ENCODE measurements at regions not wholly inside any gene's neighbourhood (a gene's known extent, or its start where the extent isn't known, plus 50 kb on each side); places are given as distances from the start of the nearest gene placed in this dataset.

GRCh38 chr11:11125618-11126017, 227.4 kb downstream of the CSNK2A3 start:
- intact Hi-C loops (cut with micrococcal nuclease) (no loop called here), dilution Hi-C loops (cut with MboI; ENCODE audit: extremely low pct_ligation_motif_present, low sequenced_read_pairs) (no loop called here)
- Histone ChIP-seq H2AFZ (ENCODE audit: low read depth, low read length) (no peak overlapping the region), H3K9ac (replicated peaks; ENCODE audit: extremely low read depth, insufficient read depth, low read length) (no peak overlapping the region), H3K4me3 (replicated peaks in 1 of 3; ENCODE audit: insufficient read depth in 1 of 3, low read depth in 1 of 3, low read length in 3 of 3) (no peak overlapping the region), H3K79me2 (ENCODE audit: control insufficient read depth, insufficient read depth, low read length) (no peaks in the 10 kb centered on the region), H3K9me1 (replicated peaks; ENCODE audit: control insufficient read depth, extremely low read depth, insufficient read depth, low read length) (no peaks in the 10 kb centered on the region), H3K9me3 (replicated peaks; ENCODE audit: control insufficient read depth, insufficient read depth, low read length) (no peaks in the 10 kb centered on the region), H3K4me2 (ENCODE audit: insufficient read depth, low read length) (no peak overlapping the region), H4K20me1 (replicated peaks; ENCODE audit: control insufficient read depth, extremely low read depth, insufficient read depth, low read length) (no peaks in the 10 kb centered on the region), H3K36me3 (ENCODE audit: control insufficient read depth in 2 of 2, extremely low read depth in 1 of 2, insufficient read depth in 2 of 2, low read length in 2 of 2) (no peaks in the 10 kb centered on the region), H3K27ac (ENCODE audit: insufficient read depth, low read depth, low read length) (no peak overlapping the region), H3K27me3 (ENCODE audit: control insufficient read depth in 2 of 2, insufficient read depth in 2 of 2, low read length in 2 of 2) (peaks cover 4 to 11% of the 10 kb centered on the region in 2 experiments), H3K4me1 (ENCODE audit: control insufficient read depth, extremely low read depth, insufficient read depth, low read length) (no peaks in the 10 kb centered on the region)
- FAIRE-seq = no peak
- ChIA-PET POLR2A (no interaction called here), CTCF (no interaction called here)
- BruUV-seq (replicated peaks) = no TSS peak
- TF ChIP-seq JUN (IDR thresholded peaks at IDR 0.05; ENCODE audit: borderline replicate concordance, insufficient read depth, insufficient read length, low read depth) = no peak
- DNase-seq (ENCODE audit: low read depth, low spot score) = no peak

GRCh38 chr11:11122749-11123148, 230.3 kb downstream of the CSNK2A3 start:
- CTCF ChIA-PET = no interaction called here
- no peaks in the 10 kb centered on the region for H3K9me3 ChIP-seq (replicated peaks; ENCODE audit: control insufficient read depth, insufficient read depth, low read length)
- no peak overlapping the region for H3K4me3 ChIP-seq (replicated peaks in 1 of 3; ENCODE audit: insufficient read depth in 1 of 3, low read depth in 1 of 3, low read length in 3 of 3)
- intact Hi-C loops (cut with micrococcal nuclease) (no loop called here), dilution Hi-C loops (cut with MboI; ENCODE audit: extremely low pct_ligation_motif_present, low sequenced_read_pairs) (no loop called here)
- TF ChIP-seq JUN (IDR thresholded peaks at IDR 0.05; ENCODE audit: borderline replicate concordance, insufficient read depth, insufficient read length, low read depth) (no peak), POLR2A (IDR thresholded peaks at IDR 0.05; ENCODE audit: low read depth, low read length) (no peak), POLR2AphosphoS5 (IDR thresholded peaks at IDR 0.05; ENCODE audit: insufficient read depth, low read depth, low read length) (no peak), CTCF (IDR thresholded peaks at IDR 0.05; ENCODE audit: extremely low read depth in 1 of 2, insufficient read depth in 1 of 2, low read depth in 1 of 2, low read length in 2 of 2) (no peak), EZH2 (IDR thresholded peaks at IDR 0.05; ENCODE audit: borderline replicate concordance, low read depth, low read length, severe bottlenecking) (no peak), MAX (IDR thresholded peaks at IDR 0.05; ENCODE audit: insufficient read depth, insufficient read length) (no peak), GATA2 (IDR thresholded peaks at IDR 0.05; ENCODE audit: insufficient read depth, insufficient read length, low read depth, low read length) (no peak), FOS (IDR thresholded peaks at IDR 0.05; ENCODE audit: borderline replicate concordance, insufficient read depth, low read length) (no peak), MYC (IDR thresholded peaks at IDR 0.05; ENCODE audit: low read depth, low read length) (no peak)
- H3K4me2 ChIP-seq (ENCODE audit: insufficient read depth, low read length) = no peak overlapping the region
- H4K20me1 ChIP-seq (replicated peaks; ENCODE audit: control insufficient read depth, extremely low read depth, insufficient read depth, low read length) = no peaks in the 10 kb centered on the region
- no peak overlapping the region for H2AFZ ChIP-seq (ENCODE audit: low read depth, low read length)
- no peaks in the 10 kb centered on the region for H3K36me3 ChIP-seq (ENCODE audit: control insufficient read depth in 2 of 2, extremely low read depth in 1 of 2, insufficient read depth in 2 of 2, low read length in 2 of 2)
- no peak for DNase-seq (ENCODE audit: low read depth, low spot score)
- no TSS peak for BruUV-seq (replicated peaks)
- no peak for FAIRE-seq
- no peak overlapping the region for H3K27ac ChIP-seq (ENCODE audit: insufficient read depth, low read depth, low read length)
- no peaks in the 10 kb centered on the region for H3K79me2 ChIP-seq (ENCODE audit: control insufficient read depth, insufficient read depth, low read length)
- H3K9ac ChIP-seq (replicated peaks; ENCODE audit: extremely low read depth, insufficient read depth, low read length) = no peak overlapping the region
- POLR2A ChIA-PET = no interaction called here
- no peaks in the 10 kb centered on the region for H3K9me1 ChIP-seq (replicated peaks; ENCODE audit: control insufficient read depth, extremely low read depth, insufficient read depth, low read length)
- no peaks in the 10 kb centered on the region for H3K4me1 ChIP-seq (ENCODE audit: control insufficient read depth, extremely low read depth, insufficient read depth, low read length)
- peaks cover 3 to 10% of the 10 kb centered on the region in 2 experiments for H3K27me3 ChIP-seq (ENCODE audit: control insufficient read depth in 2 of 2, insufficient read depth in 2 of 2, low read length in 2 of 2)
